CD4-positive, alpha-beta T cell treated with Interleukin-6 for 4 hours (primary cell): ENCODE measurements at regions not wholly inside any gene's neighbourhood (a gene's known extent, or its start where the extent isn't known, plus 50 kb on each side); places are given as distances from the start of the nearest gene placed in this dataset.

Source experiments
- DNase-seq: peaks from one replicate; pipeline ENCODE4 v3.0.0-alpha.2; 2020; ENCODE audit warnings: mixed read lengths

GRCh38 chrX:128250621-128251020 is 198.4 kb upstream of the ACTRT1 start:
- no peak for DNase-seq

- DNase-seq: no peak
Measured at GRCh38 chrX:128216364-128216763, 164.2 kb upstream of the ACTRT1 start.

- no peak for DNase-seq
Measured at GRCh38 chrX:128165884-128166408, 113.7 kb upstream of the ACTRT1 start.

- no peak for DNase-seq
Measured at GRCh38 chrX:128156204-128156603, 104.0 kb upstream of the ACTRT1 start.

- no peak for DNase-seq
Measured at GRCh38 chrX:128142745-128143144, 90.5 kb upstream of the ACTRT1 start.

GRCh38 chrX:128106630-128107029 is 54.4 kb upstream of the ACTRT1 start:
- DNase-seq: no peak

- no peak for DNase-seq
Measured at GRCh38 chrX:128105659-128106058, 53.5 kb upstream of the ACTRT1 start.
